RWPE1 (cell line): ENCODE measurements at regions not wholly inside any gene's neighbourhood (a gene's known extent, or its start where the extent isn't known, plus 50 kb on each side); places are given as distances from the start of the nearest gene placed in this dataset.

Source experiments
- CTCF ChIA-PET: fragments of 350-600 bp; sonication (Branson Sonifier 250); formaldehyde crosslinking; extraction: SDS; loops from one replicate; lab custom pipeline; 2021; lab: Yijun Ruan, JAX
- POLR2A ChIA-PET: fragments of 400-600 bp; formaldehyde crosslinking; extraction: SDS; loops from one replicate; lab custom pipeline; 2020; ENCODE audit warnings: antibody characterized with exemption; ENCODE audit not compliant: low non-redundant PET; lab: Yijun Ruan, JAX
- DNase-seq: peaks from one replicate; pipeline ENCODE4 v3.0.0; 2012; ENCODE audit warnings: low spot score
- H3K27ac ChIP-seq: fragments of 450-650 bp; 2 replicates; pipeline ENCODE4 v1.5.1; 2017
- TF ChIP-seq, protein P1 (sequence below): fragments of 450-650 bp; conservative IDR thresholded peaks from 2 replicates; pipeline ENCODE4 v1.5.1; 2017; ENCODE audit warnings: low read depth, mild to moderate bottlenecking

DNA sequence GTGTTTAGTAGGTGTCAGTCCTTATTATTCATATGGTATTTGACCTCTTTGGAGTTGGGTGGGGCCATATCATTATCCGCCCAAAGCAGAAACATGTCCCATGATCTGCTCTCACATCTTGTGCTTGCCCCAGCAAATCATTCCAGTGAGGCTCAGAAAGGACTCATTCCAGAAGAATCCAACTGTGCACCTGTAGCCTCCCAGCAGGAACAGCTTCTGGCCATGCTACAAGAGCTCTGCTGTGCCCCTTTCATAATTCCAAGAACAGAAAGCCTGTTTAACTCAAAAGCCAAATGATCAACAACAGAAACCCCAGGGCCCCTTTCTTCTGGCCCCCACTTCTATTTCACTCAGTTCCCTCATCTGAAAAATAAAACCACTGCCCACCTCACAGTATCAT lies 673.1 kb downstream of the DIAPH3 start:
- TF ChIP-seq, protein P1, sequence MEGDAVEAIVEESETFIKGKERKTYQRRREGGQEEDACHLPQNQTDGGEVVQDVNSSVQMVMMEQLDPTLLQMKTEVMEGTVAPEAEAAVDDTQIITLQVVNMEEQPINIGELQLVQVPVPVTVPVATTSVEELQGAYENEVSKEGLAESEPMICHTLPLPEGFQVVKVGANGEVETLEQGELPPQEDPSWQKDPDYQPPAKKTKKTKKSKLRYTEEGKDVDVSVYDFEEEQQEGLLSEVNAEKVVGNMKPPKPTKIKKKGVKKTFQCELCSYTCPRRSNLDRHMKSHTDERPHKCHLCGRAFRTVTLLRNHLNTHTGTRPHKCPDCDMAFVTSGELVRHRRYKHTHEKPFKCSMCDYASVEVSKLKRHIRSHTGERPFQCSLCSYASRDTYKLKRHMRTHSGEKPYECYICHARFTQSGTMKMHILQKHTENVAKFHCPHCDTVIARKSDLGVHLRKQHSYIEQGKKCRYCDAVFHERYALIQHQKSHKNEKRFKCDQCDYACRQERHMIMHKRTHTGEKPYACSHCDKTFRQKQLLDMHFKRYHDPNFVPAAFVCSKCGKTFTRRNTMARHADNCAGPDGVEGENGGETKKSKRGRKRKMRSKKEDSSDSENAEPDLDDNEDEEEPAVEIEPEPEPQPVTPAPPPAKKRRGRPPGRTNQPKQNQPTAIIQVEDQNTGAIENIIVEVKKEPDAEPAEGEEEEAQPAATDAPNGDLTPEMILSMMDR = no peak
- ChIA-PET POLR2A (no interaction called here), CTCF (no interaction called here)
- no peak for DNase-seq
- H3K27ac ChIP-seq = no peak overlapping the region

DNA sequence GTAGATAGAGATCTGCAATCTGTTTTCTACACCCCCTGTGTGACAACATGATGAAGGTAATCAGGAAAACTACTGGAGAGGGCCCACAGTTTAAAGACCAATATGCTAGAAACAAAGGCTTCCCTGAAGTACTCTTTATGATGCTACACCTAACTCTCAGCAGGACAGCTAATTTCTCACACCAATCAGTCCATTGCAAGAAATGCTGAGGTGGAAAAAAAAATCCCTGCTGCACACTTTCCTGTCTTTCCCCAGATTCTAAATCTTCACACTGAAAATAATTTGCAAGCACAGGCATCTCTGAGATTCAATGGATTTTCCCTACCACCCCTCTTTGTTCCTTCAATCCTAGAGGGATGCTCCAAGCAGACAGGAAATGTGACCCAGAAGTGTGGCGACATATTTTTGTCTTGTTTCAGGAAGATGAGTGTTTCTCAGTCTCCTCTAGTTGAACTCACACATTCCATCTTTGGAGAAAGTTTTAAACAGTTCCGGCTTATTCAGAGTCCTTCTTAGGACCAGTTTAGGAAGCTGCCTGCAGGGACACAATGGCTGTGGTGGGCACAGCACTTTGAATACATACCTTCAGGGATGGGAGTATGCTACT lies 671.6 kb downstream of the DIAPH3 start:
- TF ChIP-seq, protein P1 = no peak
- no peak overlapping the region for H3K27ac ChIP-seq
- no peak for DNase-seq
- POLR2A ChIA-PET = no interaction called here
- CTCF ChIA-PET = no interaction called here

DNA sequence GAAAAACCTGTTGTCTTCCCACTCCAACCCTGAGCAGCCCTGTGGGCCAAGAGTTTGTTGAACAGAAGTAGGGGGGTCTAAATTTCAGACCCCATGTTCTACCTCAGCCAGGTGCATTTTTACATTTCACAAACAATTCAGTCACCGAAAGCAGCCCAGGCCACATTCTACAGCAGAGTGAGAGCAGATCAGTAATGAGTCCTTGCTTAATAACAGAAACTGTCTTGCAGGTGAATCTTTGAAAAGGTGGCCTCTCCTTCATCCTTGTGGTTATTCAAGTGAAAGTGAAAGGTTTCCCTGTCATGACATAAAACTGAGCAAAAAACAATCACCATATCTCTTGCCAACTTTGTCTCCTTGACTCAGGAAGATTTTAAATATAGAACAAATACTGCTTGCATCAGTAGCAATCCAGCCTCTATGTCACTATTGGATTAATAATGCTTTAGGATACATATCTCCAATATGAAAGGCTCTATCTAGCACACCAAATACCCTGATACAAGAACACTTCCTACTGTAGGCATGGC lies 670.2 kb downstream of the DIAPH3 start:
- ChIA-PET POLR2A (no interaction called here), CTCF (no interaction called here)
- no peak overlapping the region for H3K27ac ChIP-seq
- TF ChIP-seq, protein P1 = no peak
- DNase-seq = no peak

DNA sequence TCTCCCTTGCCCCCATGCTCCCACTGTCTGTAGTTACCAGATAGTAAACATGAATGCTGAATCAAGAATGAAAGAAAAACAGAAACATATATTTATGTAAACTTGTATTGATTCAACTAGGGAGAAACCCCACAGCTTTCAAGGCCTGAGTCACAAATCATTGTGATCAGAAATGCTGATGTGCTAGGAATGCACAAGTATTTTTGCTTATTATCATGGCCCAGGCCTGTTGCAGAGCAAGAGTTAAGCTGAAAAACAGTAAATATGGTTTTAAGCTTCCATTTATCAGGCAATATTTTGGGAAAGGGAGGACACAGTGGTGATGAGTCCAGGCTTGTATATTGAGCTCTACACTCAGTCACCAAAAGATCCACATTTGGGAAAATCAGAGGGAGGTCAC lies 669.6 kb downstream of the DIAPH3 start:
- H3K27ac ChIP-seq = no peak overlapping the region
- CTCF ChIA-PET = no interaction called here
- DNase-seq = no peak
- TF ChIP-seq, protein P1 = no peak
- POLR2A ChIA-PET = no interaction called here

DNA sequence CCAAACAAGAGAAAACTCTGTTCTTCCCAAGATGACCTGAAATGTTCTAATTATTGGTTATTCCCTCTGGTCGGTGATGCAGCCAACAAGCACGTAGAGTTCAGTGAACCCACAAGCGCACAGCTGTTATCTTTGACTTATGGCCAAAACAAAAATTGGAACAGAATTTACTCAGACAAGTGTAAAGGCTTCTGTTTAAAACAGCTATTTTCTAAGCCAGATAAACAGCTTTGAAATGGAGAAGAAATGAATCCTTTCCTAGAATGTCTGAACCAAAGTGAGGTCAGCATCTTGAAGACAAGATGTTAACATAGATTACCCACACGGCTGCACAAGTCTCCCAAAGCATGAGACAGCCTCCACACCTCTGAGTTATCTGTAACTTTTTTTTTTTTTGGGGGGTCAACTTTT lies 669.2 kb downstream of the DIAPH3 start:
- no peak overlapping the region for H3K27ac ChIP-seq
- CTCF ChIA-PET = no interaction called here
- POLR2A ChIA-PET = no interaction called here
- DNase-seq = no peak
- TF ChIP-seq, protein P1 = no peak

DNA sequence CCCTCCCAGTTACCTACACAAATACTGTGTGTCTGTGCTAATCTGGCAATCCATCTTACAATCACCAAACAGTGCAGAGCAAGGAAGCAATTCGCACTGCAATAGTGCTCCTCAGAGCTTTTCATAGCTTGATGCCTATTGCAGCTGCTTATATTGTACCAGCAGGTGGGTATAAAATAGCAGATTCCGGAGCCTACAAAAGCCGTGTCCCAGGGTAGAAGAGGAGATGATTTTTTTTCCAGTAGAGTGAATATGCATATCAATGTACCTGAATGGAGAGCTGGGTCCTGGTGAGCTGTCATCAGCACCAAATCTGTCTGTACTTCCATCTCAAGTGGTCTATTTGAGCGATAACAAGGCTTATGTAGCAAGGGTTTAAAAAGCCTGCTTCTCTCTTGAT lies 668.4 kb downstream of the DIAPH3 start:
- no peak for DNase-seq
- POLR2A ChIA-PET = no interaction called here
- H3K27ac ChIP-seq = no peak overlapping the region
- TF ChIP-seq, protein P1 = no peak
- CTCF ChIA-PET = no interaction called here
